ENCODE measurements at regions not wholly inside any gene's neighbourhood (a gene's known extent, or its start where the extent isn't known, plus 50 kb on each side); places are given as distances from the start of the nearest gene placed in this dataset.
A peak's percentile ranks its signal among the peaks of the same experiment; 100 is the strongest.
"Not testable (repeated sequence)": the region's sequence is repeated elsewhere in the genome, so short reads cannot be mapped to it uniquely, and the experiment has no call there.

DNA sequence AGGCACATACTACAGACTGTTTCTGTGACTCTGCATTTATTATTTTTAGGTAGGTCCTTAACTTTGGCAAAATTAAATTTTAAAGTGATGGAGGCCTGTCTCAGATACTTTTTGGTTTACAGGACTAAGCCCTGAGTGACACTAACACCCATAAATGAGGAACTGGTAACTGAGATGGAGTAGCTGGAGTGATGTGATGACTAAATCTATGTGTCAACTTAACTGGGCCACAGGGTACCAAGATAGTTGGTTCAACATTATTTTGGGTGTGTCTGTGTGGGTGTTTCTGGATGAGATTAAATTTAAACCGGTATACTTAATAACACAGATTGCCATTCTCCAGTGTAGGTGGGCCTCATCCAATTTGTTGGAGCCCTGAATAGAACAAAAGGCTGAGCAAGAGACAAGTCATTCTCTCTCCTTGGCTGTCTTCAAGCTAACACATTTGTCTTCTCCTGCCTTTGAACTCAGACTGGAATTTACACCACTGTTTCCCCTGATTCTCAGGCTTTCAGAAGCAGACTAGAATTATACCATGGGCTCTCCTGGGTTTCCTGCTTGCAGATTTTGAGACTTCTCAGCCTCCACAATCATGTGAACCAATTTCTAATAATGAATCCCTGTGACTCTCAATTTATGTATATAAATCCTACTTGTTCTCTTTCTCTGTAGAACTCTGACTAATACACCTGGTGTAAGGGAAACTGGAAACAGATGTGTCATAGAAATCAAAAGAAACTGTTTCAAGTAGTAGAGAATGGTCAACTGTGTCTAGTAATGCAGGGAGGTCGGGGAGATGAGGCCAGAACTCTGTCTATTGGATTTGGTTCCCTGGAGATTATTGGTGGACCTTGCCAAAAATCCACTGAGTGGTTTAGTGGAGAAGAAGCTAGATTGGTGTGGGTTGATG is 579.2 kb downstream of the EPM2A start:
- ATAC-seq (no peak), DNase-seq (ENCODE audit: low spot score) (no peak)
- no peaks in the 10 kb centered on the region for H3K79me2 ChIP-seq (replicated peaks; ENCODE audit: insufficient read depth)
- no peaks in the 10 kb centered on the region for H3K27me3 ChIP-seq (ENCODE audit: insufficient read depth)
- H4K20me1 ChIP-seq (replicated peaks; ENCODE audit: insufficient read depth), result no peaks in the 10 kb centered on the region
- H3K27me3 Mint-ChIP-seq (ENCODE audit: insufficient read depth, low read depth, poor library complexity), result no peaks in the 10 kb centered on the region
- no peaks in the 10 kb centered on the region for H3K9me2 ChIP-seq (ENCODE audit: insufficient read depth)
- H3K4me3 Mint-ChIP-seq, result no peak overlapping the region
- no peak overlapping the region for H3K27ac ChIP-seq (ENCODE audit: low read depth)
- no peaks in the 10 kb centered on the region for H3F3A ChIP-seq (replicated peaks; ENCODE audit: low read depth)
- H3K9me3 Mint-ChIP-seq, result peaks cover 35% of the 10 kb centered on the region
- no peak overlapping the region for H3K4me2 ChIP-seq
- no peak for TF ChIP-seq STAT1 (IDR thresholded peaks at IDR 0.05; ENCODE audit: unreplicated experiment)
- TF ChIP-seq, protein P1, sequence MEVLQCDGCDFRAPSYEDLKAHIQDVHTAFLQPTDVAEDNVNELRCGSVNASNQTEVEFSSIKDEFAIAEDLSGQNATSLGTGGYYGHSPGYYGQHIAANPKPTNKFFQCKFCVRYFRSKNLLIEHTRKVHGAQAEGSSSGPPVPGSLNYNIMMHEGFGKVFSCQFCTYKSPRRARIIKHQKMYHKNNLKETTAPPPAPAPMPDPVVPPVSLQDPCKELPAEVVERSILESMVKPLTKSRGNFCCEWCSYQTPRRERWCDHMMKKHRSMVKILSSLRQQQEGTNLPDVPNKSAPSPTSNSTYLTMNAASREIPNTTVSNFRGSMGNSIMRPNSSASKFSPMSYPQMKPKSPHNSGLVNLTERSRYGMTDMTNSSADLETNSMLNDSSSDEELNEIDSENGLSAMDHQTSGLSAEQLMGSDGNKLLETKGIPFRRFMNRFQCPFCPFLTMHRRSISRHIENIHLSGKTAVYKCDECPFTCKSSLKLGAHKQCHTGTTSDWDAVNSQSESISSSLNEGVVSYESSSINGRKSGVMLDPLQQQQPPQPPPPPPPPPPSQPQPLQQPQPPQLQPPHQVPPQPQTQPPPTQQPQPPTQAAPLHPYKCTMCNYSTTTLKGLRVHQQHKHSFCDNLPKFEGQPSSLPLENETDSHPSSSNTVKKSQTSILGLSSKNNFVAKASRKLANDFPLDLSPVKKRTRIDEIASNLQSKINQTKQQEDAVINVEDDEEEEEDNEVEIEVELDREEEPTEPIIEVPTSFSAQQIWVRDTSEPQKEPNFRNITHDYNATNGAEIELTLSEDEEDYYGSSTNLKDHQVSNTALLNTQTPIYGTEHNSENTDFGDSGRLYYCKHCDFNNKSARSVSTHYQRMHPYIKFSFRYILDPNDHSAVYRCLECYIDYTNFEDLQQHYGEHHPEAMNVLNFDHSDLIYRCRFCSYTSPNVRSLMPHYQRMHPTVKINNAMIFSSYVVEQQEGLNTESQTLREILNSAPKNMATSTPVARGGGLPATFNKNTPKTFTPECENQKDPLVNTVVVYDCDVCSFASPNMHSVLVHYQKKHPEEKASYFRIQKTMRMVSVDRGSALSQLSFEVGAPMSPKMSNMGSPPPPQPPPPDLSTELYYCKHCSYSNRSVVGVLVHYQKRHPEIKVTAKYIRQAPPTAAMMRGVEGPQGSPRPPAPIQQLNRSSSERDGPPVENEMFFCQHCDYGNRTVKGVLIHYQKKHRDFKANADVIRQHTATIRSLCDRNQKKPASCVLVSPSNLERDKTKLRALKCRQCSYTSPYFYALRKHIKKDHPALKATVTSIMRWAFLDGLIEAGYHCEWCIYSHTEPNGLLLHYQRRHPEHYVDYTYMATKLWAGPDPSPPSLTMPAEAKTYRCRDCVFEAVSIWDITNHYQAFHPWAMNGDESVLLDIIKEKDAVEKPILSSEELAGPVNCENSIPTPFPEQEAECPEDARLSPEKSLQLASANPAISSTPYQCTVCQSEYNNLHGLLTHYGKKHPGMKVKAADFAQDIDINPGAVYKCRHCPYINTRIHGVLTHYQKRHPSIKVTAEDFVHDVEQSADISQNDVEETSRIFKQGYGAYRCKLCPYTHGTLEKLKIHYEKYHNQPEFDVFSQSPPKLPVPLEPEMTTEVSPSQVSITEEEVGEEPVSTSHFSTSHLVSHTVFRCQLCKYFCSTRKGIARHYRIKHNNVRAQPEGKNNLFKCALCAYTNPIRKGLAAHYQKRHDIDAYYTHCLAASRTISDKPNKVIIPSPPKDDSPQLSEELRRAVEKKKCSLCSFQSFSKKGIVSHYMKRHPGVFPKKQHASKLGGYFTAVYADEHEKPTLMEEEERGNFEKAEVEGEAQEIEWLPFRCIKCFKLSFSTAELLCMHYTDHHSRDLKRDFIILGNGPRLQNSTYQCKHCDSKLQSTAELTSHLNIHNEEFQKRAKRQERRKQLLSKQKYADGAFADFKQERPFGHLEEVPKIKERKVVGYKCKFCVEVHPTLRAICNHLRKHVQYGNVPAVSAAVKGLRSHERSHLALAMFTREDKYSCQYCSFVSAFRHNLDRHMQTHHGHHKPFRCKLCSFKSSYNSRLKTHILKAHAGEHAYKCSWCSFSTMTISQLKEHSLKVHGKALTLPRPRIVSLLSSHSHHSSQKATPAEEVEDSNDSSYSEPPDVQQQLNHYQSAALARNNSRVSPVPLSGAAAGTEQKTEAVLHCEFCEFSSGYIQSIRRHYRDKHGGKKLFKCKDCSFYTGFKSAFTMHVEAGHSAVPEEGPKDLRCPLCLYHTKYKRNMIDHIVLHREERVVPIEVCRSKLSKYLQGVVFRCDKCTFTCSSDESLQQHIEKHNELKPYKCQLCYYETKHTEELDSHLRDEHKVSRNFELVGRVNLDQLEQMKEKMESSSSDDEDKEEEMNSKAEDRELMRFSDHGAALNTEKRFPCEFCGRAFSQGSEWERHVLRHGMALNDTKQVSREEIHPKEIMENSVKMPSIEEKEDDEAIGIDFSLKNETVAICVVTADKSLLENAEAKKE (CRISPR knock-in tag; IDR thresholded peaks at IDR 0.05), result no peak
- TF ChIP-seq EZH2phosphoT487 (IDR thresholded peaks at IDR 0.05; ENCODE audit: unreplicated experiment), result no peak
- no peak for TF ChIP-seq CREB1 (CRISPR knock-in tag; IDR thresholded peaks at IDR 0.05; ENCODE audit: low read depth)
- TF ChIP-seq ZNF114 (CRISPR knock-in tag; IDR thresholded peaks at IDR 0.05), result no peak
- TF ChIP-seq JUNB (IDR thresholded peaks at IDR 0.05; ENCODE audit: unreplicated experiment), result no peak
- no peak for TF ChIP-seq NANOG (IDR thresholded peaks at IDR 0.05; ENCODE audit: borderline replicate concordance)
- no peak for TF ChIP-seq POLR2AphosphoS5 (IDR thresholded peaks at IDR 0.05; ENCODE audit: low read depth)
- no peak overlapping the region for H3K27ac Mint-ChIP-seq
- peaks cover 7% of the 10 kb centered on the region; the same call in 1 of the 2 replicates for H3K4me1 ChIP-seq (ENCODE audit: insufficient read depth)
- peaks cover 8% of the 10 kb centered on the region for H3K36me3 Mint-ChIP-seq (ENCODE audit: low read depth)
- H3K4me1 Mint-ChIP-seq, result peaks cover 7% of the 10 kb centered on the region; the same call in 2 of the 3 replicates
- H3K4me3 ChIP-seq, result no peak overlapping the region
- 0 out of 2 replicates have a peak, but pooled peaks cover 8% of the 10 kb centered on the region for H3K36me3 ChIP-seq (ENCODE audit: insufficient read depth)
- H2AFZ ChIP-seq, result 0 out of 2 replicates have a peak overlapping the region, but pooled peaks have one; percentile 23

DNA sequence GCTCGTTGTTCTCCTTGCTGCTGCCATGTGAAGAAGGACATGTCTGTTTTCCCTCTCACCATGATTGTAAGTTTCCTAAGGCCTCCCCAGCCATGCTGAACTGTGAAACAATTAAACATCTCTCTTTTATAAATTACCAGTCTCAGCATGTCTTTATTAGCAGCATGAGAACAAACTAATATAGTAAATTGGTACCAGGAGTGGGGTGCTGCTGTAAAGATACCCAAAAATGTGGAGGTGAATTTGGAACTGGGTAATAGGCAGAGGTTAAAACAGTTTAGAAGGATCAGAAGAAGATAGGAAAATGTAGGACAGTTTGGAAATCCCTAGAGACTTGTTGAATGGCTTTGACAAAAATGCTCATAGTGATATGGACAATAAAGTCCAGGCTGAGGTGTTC is 576.7 kb downstream of the EPM2A start:
- H2AFZ ChIP-seq; H3K27me3 ChIP-seq (ENCODE audit: insufficient read depth); H3K79me2 ChIP-seq (replicated peaks; ENCODE audit: insufficient read depth); H4K20me1 ChIP-seq (replicated peaks; ENCODE audit: insufficient read depth); H3K27ac Mint-ChIP-seq; H3K4me3 ChIP-seq; H3K4me2 ChIP-seq; H3K36me3 Mint-ChIP-seq (ENCODE audit: low read depth); H3K4me3 Mint-ChIP-seq; H3F3A ChIP-seq (replicated peaks; ENCODE audit: low read depth); H3K27ac ChIP-seq (ENCODE audit: low read depth); H3K27me3 Mint-ChIP-seq (ENCODE audit: insufficient read depth, low read depth, poor library complexity); H3K36me3 ChIP-seq (ENCODE audit: insufficient read depth); H3K9me2 ChIP-seq (ENCODE audit: insufficient read depth); DNase-seq (ENCODE audit: low spot score); H3K4me1 Mint-ChIP-seq; ATAC-seq; H3K4me1 ChIP-seq (ENCODE audit: insufficient read depth): not testable (repeated sequence)
- H3K9me3 Mint-ChIP-seq, result peaks cover 35% of the 10 kb centered on the region

All from GM23338 (cell line).